HG03025 (cell line): ENCODE measurements at regions not wholly inside any gene's neighbourhood (a gene's known extent, or its start where the extent isn't known, plus 50 kb on each side); places are given as distances from the start of the nearest gene placed in this dataset.

Experiments used
- ATAC-seq: cut with Tn5 transposase; IDR thresholded peaks from one replicate; pipeline ENCODE4 v1.9.1; 2021; ENCODE audit warnings: mild to moderate bottlenecking, moderate library complexity; ENCODE audit not compliant: unreplicated experiment, low FRiP score

DNA sequence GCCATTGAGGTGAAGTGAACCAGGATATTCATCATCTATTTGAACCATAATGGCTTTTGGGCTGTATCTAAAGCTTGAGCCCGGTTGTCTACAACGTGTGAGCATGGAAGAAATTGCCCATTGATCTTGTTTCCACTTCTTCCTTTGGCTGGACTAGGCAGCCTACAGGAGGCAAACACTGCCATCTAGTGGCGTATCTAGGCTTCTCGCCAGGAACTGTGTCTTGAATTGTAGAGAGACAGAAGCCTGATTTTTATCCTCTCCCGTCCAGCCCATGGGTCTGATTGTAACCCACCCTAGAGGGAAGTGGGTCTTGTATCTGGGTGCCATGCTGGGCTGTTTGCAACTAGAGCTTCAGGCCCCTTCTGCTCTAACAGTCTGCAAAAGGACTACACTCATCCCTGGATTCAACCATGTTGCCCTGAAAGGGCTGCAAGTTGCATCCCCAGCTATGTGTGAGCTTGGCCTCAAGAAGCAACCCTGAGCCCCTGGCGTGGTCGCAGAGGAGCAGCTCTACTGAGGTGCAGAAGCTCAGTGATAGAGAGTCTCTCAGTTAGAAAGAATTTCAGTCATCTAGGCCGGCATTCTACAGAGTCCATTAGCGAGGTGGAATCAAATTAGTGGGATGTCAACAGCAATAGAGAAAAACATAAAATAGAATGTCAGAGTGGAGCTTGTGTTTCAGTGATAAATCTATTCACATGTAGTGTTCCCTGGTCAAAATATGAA lies 170.2 kb upstream of the UMPS start:
- no peak for ATAC-seq

DNA sequence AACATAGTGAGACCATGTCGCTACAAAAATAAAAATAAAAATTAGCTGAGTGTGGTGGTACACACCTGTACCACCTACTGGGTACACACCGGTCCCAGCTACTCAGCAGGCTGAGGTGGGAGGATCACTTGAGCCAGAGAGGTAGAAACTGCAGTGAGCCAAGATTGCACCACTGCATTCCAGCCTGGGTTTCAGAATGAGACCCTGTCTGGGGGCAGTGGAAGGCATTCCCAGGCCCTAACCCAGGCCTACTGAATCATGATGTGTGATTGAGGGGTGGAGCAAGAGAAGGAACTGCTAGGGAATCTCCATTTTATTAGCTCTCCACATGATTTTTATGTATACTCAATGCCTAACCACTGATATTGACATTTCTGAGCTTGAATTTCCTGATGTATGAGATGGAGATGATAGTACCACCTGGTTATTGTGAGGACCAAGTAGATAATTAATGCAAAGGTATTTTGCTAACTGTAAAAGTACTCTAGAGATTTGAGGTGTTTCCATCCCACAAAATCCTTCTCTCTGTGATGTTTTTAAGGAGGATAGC lies 169.5 kb upstream of the UMPS start:
- ATAC-seq, result no peak

DNA sequence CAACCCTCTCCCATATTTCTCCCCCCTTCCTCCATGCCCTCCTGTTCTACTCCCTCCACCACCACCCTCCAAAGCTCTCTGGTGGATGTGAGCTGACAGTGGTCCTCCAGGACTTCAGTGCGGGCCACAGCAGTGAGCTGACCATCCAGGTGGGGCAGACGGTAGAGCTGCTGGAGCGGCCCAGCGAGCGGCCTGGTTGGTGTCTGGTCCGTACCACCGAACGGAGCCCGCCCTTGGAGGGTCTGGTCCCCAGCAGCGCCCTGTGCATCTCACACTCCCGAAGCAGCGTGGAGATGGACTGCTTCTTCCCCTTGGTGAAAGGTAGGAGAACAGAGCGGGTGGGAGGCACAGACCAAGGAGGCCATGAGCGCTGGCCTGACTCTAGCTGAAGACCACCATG lies 167.5 kb upstream of the UMPS start:
- ATAC-seq, result no peak

DNA sequence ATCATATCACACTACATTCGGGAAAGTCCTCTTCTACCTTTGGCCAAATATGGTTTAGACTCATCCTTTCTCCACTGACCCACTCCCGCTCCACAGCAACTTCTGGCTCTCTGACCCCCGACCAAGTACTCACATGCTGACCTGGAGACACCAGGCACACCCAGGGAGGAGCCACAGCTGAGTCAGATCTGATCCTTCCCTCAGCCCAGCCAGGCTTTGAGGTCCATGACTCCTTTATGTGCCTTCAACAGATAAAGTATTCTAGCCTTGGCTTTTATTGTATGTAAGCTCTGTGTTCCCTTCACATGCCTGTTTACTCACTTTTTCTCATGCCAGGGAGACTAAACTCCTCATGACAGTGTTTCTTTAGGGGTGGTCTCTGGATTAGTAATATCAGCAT lies 166.9 kb upstream of the UMPS start:
- ATAC-seq, result no peak

DNA sequence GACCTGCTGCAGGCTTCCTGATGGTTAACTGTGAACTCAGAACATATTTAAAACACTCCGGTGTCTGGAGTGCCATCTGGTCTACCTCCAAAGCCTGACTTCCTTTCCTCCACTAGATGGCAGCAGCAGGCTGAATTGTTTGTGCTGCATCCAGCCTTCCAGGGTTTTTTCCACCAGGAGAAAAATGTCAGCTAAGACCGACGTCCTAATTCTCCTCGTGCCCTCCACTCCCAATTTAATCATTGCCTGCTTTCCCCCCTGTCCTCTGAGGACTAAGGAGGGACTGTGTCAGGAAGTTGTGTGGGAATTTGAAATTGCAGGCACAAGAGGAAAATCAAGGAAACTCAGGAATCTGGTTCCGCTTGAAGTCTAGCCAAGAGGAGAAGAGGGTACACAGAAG lies 165.2 kb upstream of the UMPS start:
- ATAC-seq, result no peak

DNA sequence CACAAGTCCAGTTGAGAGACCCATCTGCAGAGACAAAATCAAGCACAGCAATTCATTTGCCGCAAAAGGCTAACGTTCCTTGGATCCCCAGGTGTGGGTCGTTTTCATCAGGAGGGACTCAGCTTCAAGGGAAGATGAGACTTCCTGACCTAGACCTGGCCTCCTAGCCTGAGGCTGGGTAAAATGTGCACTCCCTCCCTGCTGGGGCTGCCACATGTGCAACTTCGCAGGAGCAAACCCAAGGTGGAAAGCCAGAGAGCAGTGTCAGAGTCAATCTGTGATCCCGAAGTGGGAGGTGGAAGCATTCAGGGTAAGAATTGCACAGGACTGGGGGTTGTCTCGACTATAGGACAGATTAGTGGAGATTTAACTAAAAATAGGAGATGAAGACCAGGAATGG lies 164.7 kb upstream of the UMPS start:
- ATAC-seq, result no peak

DNA sequence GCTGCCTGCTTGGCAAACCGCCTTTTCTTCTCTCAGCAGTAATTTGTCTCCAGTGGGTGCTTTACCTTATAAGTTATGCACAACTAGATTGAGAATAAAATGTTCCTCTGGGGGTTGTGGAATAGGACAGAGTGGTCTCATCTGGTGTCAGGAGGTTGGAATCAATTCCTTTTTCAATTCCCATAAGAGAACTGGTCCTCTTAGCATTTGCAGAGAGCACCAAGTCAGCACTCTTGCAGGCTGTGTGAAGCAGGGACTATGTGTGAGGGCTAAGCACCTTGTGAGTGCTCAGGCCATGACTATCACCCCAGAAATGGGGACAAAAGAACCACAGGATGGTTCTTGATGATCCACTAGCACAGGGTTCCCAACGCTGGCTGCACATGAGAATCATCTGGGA lies 163.6 kb upstream of the UMPS start:
- no peak for ATAC-seq

DNA sequence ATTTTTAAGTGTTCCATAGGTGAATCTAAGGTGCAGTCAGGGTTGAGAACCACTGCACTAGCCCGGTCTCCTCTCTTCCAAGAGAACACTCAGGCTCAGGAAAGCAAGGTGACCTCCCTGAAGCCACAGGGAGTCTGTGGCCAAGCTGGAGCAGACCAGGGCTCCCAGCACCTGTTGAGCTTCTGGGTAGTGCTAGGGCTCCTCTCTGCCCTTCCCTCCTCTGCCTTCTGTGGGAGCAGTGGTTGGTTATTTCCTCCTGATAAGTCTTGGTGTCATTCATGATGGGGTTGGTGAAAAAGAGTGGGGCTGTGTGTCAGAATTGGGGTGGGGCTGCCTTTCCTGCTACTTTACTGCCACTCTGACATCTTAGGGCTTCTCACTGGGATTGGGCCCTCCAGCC lies 163.1 kb upstream of the UMPS start:
- ATAC-seq, result no peak

DNA sequence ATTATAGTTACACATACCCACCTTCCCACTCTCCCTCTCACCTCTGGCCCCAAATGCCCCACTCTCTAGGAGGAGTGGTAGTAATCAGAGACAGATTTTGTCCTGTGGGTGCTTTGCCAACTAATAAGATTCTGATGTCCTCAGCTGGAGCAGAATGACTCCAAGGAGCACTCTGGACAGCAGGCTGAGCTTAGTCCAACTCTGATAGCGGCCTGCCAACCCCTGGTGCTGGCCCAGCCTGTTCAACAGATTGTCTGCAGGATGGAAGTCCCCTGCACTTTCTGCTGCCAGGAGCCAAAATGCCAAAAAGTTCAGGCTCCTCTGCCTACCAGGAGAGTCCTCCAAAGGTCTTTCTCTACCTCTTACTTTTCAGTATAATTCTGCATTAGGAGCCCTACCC lies 160.5 kb upstream of the UMPS start:
- no peak for ATAC-seq

DNA sequence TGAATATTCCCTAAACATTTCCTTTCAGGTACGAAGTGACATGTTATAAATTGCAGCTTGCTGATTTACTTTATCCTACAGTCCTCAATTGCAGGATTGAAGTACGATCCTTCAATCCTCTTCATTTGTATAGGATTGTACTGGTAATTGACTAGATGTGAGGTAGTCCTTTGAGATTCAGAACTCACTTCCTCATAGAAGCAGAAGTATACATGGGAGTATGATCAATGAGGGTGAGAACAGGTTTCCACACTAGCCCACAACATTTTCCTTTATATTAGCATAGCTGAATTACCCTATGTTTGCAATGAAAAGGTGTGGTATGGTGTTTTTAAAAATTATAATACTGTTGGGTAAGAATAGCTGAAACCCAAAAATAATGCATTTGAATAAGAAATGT lies 160.0 kb upstream of the UMPS start:
- no peak for ATAC-seq

DNA sequence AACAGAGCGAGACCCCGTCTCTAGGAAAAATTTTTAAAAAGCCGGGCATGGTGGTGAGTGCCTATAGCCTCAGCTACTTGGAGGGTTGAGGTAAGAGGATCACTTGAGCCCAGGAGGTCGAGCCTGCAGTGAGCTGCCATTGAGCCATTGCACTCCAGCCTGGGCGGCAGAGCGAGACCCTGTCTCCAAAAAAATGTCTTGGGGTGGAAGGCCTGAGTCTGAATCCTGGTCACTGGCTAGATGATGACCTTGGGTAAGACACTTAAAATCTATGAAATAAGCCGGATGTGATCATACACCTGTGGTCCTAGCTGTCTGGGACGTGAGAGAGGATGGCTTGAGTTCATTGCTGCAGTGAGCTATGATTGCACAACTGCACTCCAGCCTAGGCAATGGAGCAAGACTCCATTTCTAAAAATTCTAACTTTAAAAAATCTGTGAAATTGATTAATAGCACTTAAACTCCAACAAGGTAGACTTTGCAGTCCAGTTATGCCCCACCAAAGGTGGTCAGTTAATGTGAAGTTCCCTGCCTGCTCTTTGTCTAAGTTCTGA lies 157.3 kb upstream of the UMPS start:
- ATAC-seq, result no peak

DNA sequence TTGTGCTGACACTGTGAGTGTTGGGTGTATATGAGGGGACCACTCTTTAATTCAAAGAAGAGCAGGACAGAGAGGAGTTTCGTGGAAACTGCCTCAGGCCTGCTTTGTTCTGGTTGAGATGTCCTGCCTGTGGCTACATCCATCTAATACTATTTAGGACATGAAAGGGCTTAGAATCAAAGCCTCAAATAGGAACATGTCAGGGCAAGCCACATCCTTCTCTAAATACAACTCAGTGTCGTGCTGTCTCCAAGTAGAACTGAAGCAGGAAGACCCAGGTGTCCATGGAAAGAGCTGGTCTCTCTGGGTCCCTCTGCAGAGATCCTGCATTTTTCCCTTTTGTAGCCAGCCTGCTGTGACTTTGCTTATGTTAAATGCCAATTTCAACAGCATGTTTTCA lies 156.2 kb upstream of the UMPS start:
- no peak for ATAC-seq

DNA sequence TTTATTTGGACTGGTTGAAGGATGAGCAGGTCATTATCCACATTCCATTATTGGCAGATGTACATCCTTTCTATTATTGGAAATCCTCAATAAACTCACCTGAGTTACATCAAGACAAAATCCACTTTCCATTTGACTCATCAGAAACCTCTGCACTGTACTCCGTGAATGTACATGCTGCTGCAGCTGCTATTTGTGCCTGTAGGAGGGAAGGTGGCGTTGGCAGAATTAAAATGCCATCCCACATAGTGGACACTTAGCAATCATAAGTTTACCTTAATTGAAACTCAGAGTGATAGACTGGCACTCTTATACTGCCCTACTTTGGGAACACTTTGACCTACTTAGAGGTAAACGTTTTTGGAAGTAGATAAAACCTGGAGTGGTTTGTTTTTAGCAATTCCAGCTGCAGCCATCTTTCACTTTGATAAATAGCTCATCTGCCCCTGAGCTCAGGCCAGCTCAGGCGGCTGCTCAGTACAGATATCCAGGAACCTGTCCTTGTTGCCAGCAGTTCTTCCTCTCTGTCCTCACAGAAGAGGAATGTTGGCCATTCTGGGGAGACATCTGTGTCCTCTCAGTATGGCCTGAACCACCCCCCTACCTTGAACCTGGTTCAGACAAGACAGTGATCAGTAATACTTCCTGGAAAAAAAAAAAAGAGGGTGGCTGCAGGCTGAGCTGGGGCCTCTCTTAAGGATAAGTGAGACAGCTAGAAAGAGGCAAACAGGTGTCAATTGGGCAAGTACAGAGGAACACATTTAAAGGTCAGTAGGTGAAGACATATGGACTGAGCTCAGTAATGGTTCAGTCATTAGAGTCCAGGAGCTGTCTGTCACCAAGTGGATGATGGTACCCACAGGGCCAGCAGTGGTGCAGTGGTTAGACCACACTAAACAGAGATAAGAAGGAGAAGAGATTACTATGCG lies 153.4 kb upstream of the UMPS start:
- ATAC-seq, result no peak

DNA sequence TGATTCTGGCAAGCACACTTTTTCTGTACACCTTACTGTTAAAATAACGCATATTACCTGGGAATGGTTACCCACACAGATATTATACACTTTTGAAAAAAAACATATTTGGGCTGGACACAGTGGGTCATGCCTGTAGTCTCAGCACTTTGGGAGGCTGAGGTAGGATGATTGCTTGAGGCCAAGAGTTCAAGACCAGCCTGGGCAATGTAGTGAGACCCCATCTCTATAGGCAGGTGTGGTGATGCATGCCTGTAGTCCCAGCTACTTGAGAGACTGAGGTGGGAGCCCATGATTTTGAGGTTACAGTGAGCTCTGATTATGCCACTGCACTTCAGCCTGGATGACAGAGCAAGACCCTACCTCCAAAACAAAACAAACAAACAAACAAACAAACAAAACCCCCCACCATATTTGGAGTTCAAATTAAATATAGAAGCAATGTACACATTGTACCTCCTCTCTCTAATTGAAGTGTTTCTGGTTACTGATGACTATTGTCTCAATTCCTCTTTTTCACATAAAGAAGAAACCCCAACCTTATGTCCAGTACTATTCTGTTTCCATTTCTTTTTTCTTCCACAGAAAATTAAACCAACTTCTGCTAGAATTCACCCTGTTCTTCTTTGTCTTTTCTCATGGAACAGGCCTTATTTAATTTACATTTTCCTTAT lies 152.6 kb upstream of the UMPS start:
- peak; percentile 74 for ATAC-seq

DNA sequence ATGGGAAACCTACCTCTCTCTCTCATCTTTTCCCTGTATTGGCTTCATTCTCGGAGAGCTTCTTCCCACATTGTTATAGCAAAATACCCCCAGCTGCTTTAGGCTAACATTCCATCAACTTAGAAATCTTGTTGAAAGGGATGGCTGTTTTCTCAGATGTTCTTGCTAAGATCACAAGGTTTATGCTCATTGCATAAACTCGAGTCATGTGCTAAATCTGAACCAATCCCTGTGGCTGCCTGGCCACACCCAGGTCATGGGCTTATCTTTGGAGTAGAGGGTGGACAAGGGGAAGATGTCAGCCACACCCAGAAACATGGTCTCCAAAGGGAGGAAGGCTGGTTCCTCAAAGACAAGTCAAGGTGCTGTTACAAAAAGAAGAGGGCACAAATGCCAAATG lies 150.6 kb upstream of the UMPS start:
- no peak for ATAC-seq

DNA sequence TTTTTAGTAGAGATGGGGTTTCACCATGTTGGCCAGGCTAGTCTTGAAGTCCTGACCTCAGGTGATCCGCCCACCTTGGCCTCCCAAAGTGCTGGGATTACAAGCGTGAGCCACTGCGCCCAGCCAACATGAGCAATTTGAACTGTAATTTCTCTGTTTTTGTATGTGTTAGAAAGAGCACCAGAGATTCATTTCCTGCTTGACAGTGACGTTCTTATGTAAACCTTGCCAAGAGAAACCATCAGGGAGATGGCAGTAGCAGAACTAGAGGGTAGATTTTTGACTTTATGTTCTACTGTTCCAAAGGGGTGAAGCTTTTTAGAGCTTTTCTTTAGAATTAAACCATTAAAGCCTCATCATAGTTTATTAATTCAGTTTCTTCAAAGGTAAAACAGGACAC lies 148.1 kb upstream of the UMPS start:
- no peak for ATAC-seq

DNA sequence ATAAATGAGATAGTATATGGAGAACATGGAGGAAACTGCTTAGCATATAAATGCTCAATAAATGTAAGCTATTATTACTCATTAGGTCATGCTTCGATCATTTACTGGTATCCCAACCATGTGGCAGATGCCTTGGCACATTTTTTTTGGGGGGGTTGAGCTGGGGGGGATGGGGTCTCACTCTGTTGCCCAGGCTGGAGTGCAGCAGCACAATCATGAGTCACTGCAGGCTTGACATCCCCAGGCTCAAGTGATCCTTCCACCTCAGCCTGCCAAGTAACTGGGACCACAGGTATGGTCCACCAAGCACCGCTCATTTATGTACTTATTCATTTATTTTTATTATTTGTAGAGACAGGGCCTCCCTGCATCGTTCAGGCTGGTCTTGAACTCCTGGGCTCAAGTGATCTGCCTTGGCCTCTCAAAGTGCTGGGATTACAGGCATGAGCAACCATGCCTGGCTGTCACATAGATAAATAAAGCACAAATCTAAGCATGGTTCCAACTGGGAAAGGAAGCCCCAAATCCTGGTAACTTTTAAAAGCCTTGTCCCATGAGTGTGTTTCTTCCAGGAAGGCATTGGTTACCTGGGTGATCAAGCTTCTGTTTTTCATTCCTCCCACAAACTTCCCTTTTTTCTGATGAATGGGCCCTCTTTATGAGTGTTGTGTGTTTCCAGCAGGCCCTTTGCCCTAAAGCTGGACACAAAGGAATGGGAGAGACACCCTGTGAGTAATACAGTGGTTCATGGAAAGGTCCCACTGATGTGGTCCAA lies 147.4 kb upstream of the UMPS start:
- no peak for ATAC-seq

DNA sequence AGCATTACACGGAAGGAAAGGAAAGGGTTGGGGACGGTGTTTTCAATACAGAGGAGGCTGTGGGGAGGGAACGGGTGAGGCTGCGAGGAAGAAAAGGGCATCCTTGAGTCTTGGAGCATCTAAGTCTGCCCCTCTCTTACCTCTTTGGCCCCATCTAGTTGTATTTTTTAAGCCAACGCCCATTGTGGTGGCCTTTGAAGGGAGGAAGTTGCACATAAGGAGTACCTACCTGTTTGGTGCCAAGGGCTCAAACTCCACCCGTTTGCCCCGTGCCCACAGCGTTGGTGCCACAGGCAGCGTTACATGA lies 146.1 kb upstream of the UMPS start:
- ATAC-seq, result no peak

DNA sequence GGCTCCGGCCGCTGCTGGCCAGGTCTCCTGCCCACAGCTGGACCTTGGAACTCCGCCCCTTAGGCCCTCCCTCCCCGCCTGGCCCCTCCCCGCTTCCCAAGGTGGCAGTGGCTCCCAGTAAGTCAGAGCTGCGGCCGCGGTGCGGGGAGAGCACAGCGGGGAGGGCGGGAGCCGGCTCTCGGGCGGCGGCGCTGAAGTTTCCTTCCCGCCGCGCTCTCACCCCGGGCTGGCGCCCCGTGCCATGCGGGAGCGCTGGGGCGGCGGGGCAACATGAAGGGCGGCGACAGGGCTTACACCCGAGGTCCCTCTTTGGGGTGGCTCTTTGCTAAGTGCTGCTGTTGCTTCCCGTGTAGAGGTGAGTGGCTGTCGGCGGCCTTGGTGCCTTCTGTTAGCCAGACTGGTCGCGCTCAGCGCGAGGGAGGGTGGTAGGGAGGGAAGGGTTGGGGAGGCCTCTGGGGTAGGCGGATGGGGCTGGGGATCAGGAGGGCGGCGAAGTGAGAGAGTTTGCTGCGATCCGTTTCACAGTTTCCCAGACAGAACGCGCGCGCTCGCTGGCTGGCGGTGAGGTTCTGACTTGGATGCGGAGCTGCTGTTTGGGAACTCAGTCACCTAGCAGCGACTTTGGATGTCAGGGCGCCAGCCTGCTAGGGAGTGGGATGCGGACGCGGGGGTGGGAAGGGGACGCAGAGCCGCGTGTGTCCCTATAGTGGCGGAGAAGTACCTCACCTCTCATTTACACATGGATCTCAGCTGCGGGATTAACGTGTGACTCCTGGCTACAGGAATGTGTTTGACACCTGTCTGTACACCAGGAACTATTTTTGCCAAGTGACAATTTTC lies 145.5 kb upstream of the UMPS start:
- ATAC-seq, result no peak
